Esophagus muscularis mucosa (tissue), 4 donors: ENCODE measurements at regions not wholly inside any gene's neighbourhood (a gene's known extent, or its start where the extent isn't known, plus 50 kb on each side); places are given as distances from the start of the nearest gene placed in this dataset.

ENCODE experiments used
- EP300 ChIP-seq: sonication (generic); formaldehyde crosslinking; IDR thresholded peaks from one replicate; pipeline ENCODE4 v1.6.1; 2017; ENCODE audit warnings: antibody characterized with exemption
- POLR2A ChIP-seq: fragments of 450-650 bp; IDR thresholded peaks from one replicate; pipeline ENCODE4 v1.6.1; 2017; ENCODE audit warnings: antibody characterized with exemption, moderate library complexity, mild to moderate bottlenecking, low read depth
- POLR2AphosphoS5 ChIP-seq, 2 donors: sonication (generic); formaldehyde crosslinking; IDR thresholded peaks; one replicate each; pipeline ENCODE4 v1.6.1; 2017; ENCODE audit warnings: antibody characterized with exemption in 2 of 2
- TF ChIP-seq, protein P1 (sequence below), 3 experiments: fragments of 200-600 bp in 2 of 3; fragments of 450-650 bp in 1 of 3; sonication (generic) in 2 of 3; IDR thresholded peaks; one replicate each; pipeline ENCODE4 v1.5.1; 2017 to 2019; ENCODE audit warnings: antibody characterized with exemption in 3 of 3, mild to moderate bottlenecking in 2 of 3, moderate library complexity in 1 of 3

DNA sequence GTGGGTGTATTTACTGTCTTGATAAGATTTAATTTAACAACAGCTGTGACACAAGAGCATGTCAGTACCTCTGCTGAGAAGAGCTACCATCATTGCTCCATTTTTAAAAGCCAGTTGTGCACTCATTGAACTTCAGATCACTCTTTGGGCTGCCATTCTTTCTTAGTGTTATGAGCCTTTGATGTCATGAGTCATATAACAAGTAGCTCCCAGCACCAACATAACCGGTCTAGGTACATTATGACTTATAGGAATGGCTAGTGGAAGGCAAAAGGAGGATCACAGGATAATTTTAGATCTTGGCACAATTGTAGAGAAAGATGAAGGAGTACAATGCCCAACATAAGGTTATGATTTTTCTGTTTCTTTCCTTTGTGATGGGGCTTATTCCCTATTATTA, 170.8 kb upstream of the FBN2 start:
- TF ChIP-seq, protein P1, sequence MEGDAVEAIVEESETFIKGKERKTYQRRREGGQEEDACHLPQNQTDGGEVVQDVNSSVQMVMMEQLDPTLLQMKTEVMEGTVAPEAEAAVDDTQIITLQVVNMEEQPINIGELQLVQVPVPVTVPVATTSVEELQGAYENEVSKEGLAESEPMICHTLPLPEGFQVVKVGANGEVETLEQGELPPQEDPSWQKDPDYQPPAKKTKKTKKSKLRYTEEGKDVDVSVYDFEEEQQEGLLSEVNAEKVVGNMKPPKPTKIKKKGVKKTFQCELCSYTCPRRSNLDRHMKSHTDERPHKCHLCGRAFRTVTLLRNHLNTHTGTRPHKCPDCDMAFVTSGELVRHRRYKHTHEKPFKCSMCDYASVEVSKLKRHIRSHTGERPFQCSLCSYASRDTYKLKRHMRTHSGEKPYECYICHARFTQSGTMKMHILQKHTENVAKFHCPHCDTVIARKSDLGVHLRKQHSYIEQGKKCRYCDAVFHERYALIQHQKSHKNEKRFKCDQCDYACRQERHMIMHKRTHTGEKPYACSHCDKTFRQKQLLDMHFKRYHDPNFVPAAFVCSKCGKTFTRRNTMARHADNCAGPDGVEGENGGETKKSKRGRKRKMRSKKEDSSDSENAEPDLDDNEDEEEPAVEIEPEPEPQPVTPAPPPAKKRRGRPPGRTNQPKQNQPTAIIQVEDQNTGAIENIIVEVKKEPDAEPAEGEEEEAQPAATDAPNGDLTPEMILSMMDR (IDR thresholded peaks at IDR 0.05): no peak
- TF ChIP-seq POLR2A (no peak), POLR2AphosphoS5 (IDR thresholded peaks at IDR 0.05) (no peak), EP300 (no peak)
